ENCODE measurements at regions not wholly inside any gene's neighbourhood (a gene's known extent, or its start where the extent isn't known, plus 50 kb on each side); places are given as distances from the start of the nearest gene placed in this dataset.

- Histone ChIP-seq H3K4me1 (ENCODE audit: insufficient read depth, low read length) (no peaks in the 10 kb centered on the region), H3K9me3 (ENCODE audit: insufficient read depth, low read depth, low read length) (0 out of 2 replicates have a peak, but pooled peaks cover 6% of the 10 kb centered on the region), H3K27me3 (ENCODE audit: insufficient read depth, low read length) (no peaks in the 10 kb centered on the region)
Measured at GRCh38 chr3:1945698-1946097, 153.0 kb upstream of the CNTN4 start.

DNA sequence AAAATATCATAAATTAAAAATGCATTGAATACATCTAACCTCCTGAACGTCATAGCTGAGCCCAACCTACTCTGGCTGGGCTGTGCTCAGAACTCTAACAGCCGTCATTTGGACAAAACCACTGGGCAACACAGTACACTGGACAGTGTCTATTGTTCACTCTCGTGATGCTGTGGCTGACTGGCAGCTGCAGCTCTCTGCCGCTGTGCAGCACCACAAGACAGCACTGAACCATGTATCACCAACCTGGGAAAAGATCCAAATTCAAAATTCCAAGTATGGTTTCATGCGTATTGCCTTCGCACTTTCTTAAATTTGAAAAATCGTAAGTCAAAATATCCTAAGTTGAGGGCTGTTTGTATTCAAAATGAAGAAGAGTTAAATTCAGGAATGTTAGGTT, 145.1 kb upstream of the CNTN4 start:
- 87% methylated on average over 7 of the region's 7 CpGs for WGBS
- no peak overlapping the region for H3K4me3 ChIP-seq (ENCODE audit: low read length)
- no peaks in the 10 kb centered on the region for H3K36me3 ChIP-seq (ENCODE audit: insufficient read depth, low read length)
- H3K9me3 ChIP-seq (ENCODE audit: insufficient read depth, low read depth, low read length): peaks cover 12% of the 10 kb centered on the region; the same call in 1 of the 2 replicates
- no peak overlapping the region for H3K27ac ChIP-seq (ENCODE audit: low read depth, low read length)
- H3K9ac ChIP-seq (ENCODE audit: low read depth, low read length): no peak overlapping the region
- H3K4me1 ChIP-seq (ENCODE audit: insufficient read depth, low read length): no peaks in the 10 kb centered on the region
- no peaks in the 10 kb centered on the region for H3K27me3 ChIP-seq (ENCODE audit: insufficient read depth, low read length)

More at GRCh38 chr3:1945698-1946097, 153.0 kb upstream of the CNTN4 start:
- H3K36me3 ChIP-seq (ENCODE audit: insufficient read depth, low read length): no peaks in the 10 kb centered on the region
- no peak overlapping the region for H3K4me3 ChIP-seq (ENCODE audit: low read length)
- H3K27ac ChIP-seq (ENCODE audit: low read depth, low read length): no peak overlapping the region
- H3K9ac ChIP-seq (ENCODE audit: low read depth, low read length): no peak overlapping the region

DNA sequence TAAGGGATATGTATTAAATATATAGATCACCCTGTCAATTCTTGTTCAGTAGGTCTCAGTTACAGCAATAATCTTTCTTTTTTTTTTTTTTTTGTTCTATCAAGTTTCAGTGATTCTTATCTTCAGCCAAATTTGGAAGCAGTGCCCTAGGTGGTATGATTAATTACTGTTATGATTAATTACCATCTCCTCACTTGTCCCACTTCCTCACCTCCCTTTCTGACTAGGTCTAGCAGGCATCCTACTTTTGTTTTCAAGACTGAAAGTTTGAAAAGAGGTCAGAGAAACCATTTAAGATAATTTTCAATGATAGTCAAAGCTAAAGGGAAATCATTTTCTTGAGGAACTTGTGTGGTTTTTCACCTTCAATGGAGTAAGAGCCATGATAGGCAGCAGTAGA, 144.0 kb upstream of the CNTN4 start:
- Histone ChIP-seq H3K27ac (ENCODE audit: low read depth, low read length) (no peak overlapping the region), H3K9me3 (ENCODE audit: insufficient read depth, low read depth, low read length) (peaks cover 17% of the 10 kb centered on the region), H3K36me3 (ENCODE audit: insufficient read depth, low read length) (no peaks in the 10 kb centered on the region), H3K4me3 (ENCODE audit: low read length) (no peak overlapping the region), H3K4me1 (ENCODE audit: insufficient read depth, low read length) (no peaks in the 10 kb centered on the region), H3K9ac (ENCODE audit: low read depth, low read length) (no peak overlapping the region), H3K27me3 (ENCODE audit: insufficient read depth, low read length) (no peaks in the 10 kb centered on the region)

DNA sequence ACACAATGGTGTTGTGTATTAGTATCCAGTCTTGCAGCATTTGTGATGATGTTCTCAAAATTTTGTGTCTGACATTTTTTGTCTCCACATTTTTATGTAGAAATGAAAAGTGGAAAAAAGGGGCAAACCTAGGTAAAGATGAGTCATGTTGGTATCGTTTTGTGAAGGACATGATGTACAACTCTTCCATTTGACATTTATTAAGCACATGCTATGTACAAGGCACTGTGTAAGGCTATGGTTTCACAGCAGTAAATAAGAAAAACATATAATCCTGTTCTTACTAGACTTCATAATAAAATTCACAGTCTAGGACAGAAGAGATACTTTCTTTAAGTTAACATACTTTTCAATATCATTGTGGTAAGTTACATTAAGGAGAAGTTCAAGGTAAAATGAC, 143.5 kb upstream of the CNTN4 start:
- H3K36me3 ChIP-seq (ENCODE audit: insufficient read depth, low read length): no peaks in the 10 kb centered on the region
- no peak overlapping the region for H3K4me3 ChIP-seq (ENCODE audit: low read length)
- WGBS: 57% methylated on average over 1 of the region's 1 CpG
- H3K9ac ChIP-seq (ENCODE audit: low read depth, low read length): no peak overlapping the region
- H3K4me1 ChIP-seq (ENCODE audit: insufficient read depth, low read length): no peaks in the 10 kb centered on the region
- no peaks in the 10 kb centered on the region for H3K27me3 ChIP-seq (ENCODE audit: insufficient read depth, low read length)
- H3K9me3 ChIP-seq (ENCODE audit: insufficient read depth, low read depth, low read length): peaks cover 17% of the 10 kb centered on the region
- H3K27ac ChIP-seq (ENCODE audit: low read depth, low read length): no peak overlapping the region

GRCh38 chr3:1955750-1956149, 142.9 kb upstream of the CNTN4 start:
- H3K27me3 ChIP-seq (ENCODE audit: insufficient read depth, low read length): no peaks in the 10 kb centered on the region
- H3K27ac ChIP-seq (ENCODE audit: low read depth, low read length): no peak overlapping the region
- no peaks in the 10 kb centered on the region for H3K4me1 ChIP-seq (ENCODE audit: insufficient read depth, low read length)
- H3K36me3 ChIP-seq (ENCODE audit: insufficient read depth, low read length): no peaks in the 10 kb centered on the region
- no peak overlapping the region for H3K9ac ChIP-seq (ENCODE audit: low read depth, low read length)
- H3K4me3 ChIP-seq (ENCODE audit: low read length): no peak overlapping the region
- peaks cover 14% of the 10 kb centered on the region for H3K9me3 ChIP-seq (ENCODE audit: insufficient read depth, low read depth, low read length)
- 90% methylated on average over 3 of the region's 3 CpGs for WGBS

DNA sequence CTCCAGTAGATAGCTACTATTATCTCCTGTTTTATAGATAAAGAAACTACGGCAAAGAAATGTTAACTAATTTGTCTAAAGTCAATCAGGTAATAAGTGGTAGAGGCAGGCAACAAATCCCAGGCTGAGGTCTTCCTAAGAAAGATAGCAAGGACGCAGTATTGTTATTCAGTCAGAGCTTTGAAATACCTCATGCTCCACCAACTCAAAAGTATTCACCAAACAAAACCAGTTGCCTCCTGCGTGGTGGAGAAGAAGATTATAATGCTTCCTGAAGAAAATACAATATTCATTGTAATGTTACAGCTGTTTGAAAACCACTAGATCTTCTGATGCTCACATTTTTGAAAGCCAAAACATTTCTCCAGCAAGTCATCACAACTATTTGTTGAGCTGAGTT, 138.2 kb upstream of the CNTN4 start:
- H3K9me3 ChIP-seq (ENCODE audit: insufficient read depth, low read depth, low read length): peaks cover 9% of the 10 kb centered on the region
- no peaks in the 10 kb centered on the region for H3K27me3 ChIP-seq (ENCODE audit: insufficient read depth, low read length)
- H3K4me3 ChIP-seq (ENCODE audit: low read length): no peak overlapping the region
- WGBS: 93% methylated on average over 2 of the region's 3 CpGs
- no peak overlapping the region for H3K27ac ChIP-seq (ENCODE audit: low read depth, low read length)
- H3K4me1 ChIP-seq (ENCODE audit: insufficient read depth, low read length): no peaks in the 10 kb centered on the region
- no peaks in the 10 kb centered on the region for H3K36me3 ChIP-seq (ENCODE audit: insufficient read depth, low read length)
- H3K9ac ChIP-seq (ENCODE audit: low read depth, low read length): no peak overlapping the region

- Histone ChIP-seq H3K9me3 (ENCODE audit: insufficient read depth, low read depth, low read length) (peaks cover 12% of the 10 kb centered on the region), H3K27me3 (ENCODE audit: insufficient read depth, low read length) (no peaks in the 10 kb centered on the region), H3K9ac (ENCODE audit: low read depth, low read length) (no peak overlapping the region), H3K36me3 (ENCODE audit: insufficient read depth, low read length) (no peaks in the 10 kb centered on the region), H3K4me3 (ENCODE audit: low read length) (no peak overlapping the region), H3K27ac (ENCODE audit: low read depth, low read length) (no peak overlapping the region), H3K4me1 (ENCODE audit: insufficient read depth, low read length) (no peaks in the 10 kb centered on the region)
- 89% methylated on average over 8 of the region's 8 CpGs for WGBS
Measured at GRCh38 chr3:1962396-1963088, 136.1 kb upstream of the CNTN4 start.

DNA sequence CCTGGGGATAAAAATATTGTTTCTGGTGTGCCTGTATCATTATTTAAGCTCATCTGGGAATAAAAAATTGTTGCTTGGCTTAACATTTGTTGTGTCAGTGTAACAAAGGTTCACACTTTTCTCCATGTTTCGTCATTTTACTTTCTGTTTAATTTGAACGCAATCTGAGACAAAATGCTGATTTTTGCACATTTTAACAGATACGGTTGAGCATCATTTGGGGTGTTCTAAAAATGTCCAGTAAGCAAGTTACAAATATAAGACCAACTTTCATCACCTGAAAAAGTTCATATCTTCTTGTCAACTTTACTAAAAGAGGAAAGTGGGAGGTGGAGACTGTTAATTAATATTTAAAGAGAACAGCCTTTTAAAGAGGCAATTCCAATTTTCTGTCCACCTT, 134.8 kb upstream of the CNTN4 start:
- WGBS: 90% methylated on average over 3 of the region's 3 CpGs

DNA sequence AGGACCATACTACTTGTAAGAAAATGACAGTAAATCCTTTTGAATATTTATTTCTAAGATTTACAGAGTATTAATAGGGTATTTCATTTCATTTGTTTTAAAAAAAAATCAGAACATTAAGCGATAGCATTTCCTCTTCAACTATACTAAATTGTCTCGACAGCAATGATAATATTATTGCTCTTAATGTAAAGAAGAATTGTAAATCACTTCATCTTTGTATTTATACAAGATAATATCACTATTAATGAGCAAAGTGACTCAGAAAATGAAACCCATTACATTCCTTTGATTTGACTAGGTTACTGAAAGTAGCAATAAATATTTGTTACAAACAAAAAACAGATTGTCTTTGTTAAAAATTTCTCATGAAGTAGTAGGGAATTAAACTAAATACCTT, 131.1 kb upstream of the CNTN4 start:
- Histone ChIP-seq H3K27me3 (ENCODE audit: insufficient read depth, low read length) (no peaks in the 10 kb centered on the region), H3K4me1 (ENCODE audit: insufficient read depth, low read length) (no peaks in the 10 kb centered on the region), H3K27ac (ENCODE audit: low read depth, low read length) (no peak overlapping the region), H3K9ac (ENCODE audit: low read depth, low read length) (no peak overlapping the region), H3K9me3 (ENCODE audit: insufficient read depth, low read depth, low read length) (peaks cover 6% of the 10 kb centered on the region; the same call in 1 of the 2 replicates), H3K36me3 (ENCODE audit: insufficient read depth, low read length) (no peaks in the 10 kb centered on the region), H3K4me3 (ENCODE audit: low read length) (no peak overlapping the region)
- no CpG with 5 or more reads among the region's 2 CpGs for WGBS

More for the DNA sequence above, 134.8 kb upstream of the CNTN4 start:
- no peaks in the 10 kb centered on the region for H3K4me1 ChIP-seq (ENCODE audit: insufficient read depth, low read length)
- H3K9me3 ChIP-seq (ENCODE audit: insufficient read depth, low read depth, low read length): peaks cover 5% of the 10 kb centered on the region; the same call in 1 of the 2 replicates
- H3K36me3 ChIP-seq (ENCODE audit: insufficient read depth, low read length): no peaks in the 10 kb centered on the region
- no peak overlapping the region for H3K4me3 ChIP-seq (ENCODE audit: low read length)
- no peak overlapping the region for H3K27ac ChIP-seq (ENCODE audit: low read depth, low read length)
- no peaks in the 10 kb centered on the region for H3K27me3 ChIP-seq (ENCODE audit: insufficient read depth, low read length)
- H3K9ac ChIP-seq (ENCODE audit: low read depth, low read length): no peak overlapping the region

DNA sequence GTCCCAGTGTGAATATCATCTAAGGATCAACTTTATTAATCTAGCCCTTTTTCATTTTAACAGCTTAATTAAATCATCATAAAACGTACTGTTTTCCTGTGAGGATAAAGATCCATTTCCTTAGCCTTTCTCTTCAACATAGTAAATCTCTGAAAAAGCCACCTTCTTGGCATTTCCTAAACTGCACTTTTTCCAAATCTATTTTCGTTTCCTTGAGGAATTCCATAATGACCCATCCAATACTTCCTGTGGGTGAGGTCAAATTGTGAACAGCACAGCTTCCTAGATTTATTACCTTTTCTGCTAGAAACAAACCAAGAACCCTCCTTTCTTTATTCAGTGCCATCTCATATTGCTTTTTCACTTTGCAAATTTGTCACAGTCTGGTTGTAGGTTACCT, 129.4 kb upstream of the CNTN4 start:
- Histone ChIP-seq H3K36me3 (ENCODE audit: insufficient read depth, low read length) (no peaks in the 10 kb centered on the region), H3K4me3 (ENCODE audit: low read length) (no peak overlapping the region), H3K4me1 (ENCODE audit: insufficient read depth, low read length) (no peaks in the 10 kb centered on the region), H3K9me3 (ENCODE audit: insufficient read depth, low read depth, low read length) (peaks cover 7% of the 10 kb centered on the region; the same call in 1 of the 2 replicates), H3K9ac (ENCODE audit: low read depth, low read length) (no peak overlapping the region), H3K27ac (ENCODE audit: low read depth, low read length) (no peak overlapping the region), H3K27me3 (ENCODE audit: insufficient read depth, low read length) (no peaks in the 10 kb centered on the region)
- 75% methylated on average over 2 of the region's 2 CpGs for WGBS

DNA sequence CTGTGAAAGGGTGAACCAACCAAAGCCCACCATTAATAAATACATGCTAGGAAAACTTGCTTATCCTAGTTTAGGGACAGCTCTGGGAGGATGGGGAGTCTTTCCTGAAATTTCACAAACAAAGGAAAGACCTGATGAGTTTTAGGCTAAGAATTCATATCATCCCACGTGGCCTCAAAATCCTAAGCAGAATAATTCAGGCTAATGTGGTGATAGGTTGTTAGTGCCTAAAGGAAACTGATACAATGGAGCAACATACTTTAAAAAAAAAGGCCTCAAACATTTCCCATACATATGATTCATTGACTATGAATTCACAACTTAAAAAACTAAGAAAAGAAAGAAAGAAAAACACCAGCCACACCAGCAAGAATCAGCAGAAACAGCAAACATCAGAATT, 126.9 kb upstream of the CNTN4 start:
- no CpG with 5 or more reads among the region's 1 CpG for WGBS
- Histone ChIP-seq H3K9ac (ENCODE audit: low read depth, low read length) (no peak overlapping the region), H3K36me3 (ENCODE audit: insufficient read depth, low read length) (no peaks in the 10 kb centered on the region), H3K27me3 (ENCODE audit: insufficient read depth, low read length) (no peaks in the 10 kb centered on the region), H3K27ac (ENCODE audit: low read depth, low read length) (no peak overlapping the region), H3K9me3 (ENCODE audit: insufficient read depth, low read depth, low read length) (peaks cover 10% of the 10 kb centered on the region; the same call in 1 of the 2 replicates), H3K4me1 (ENCODE audit: insufficient read depth, low read length) (no peaks in the 10 kb centered on the region), H3K4me3 (ENCODE audit: low read length) (no peak overlapping the region)

Data from HUES64 (cell line).